CD8-positive, alpha-beta memory T cell (primary cell): ENCODE measurements at regions not wholly inside any gene's neighbourhood (a gene's known extent, or its start where the extent isn't known, plus 50 kb on each side); places are given as distances from the start of the nearest gene placed in this dataset.
"Not testable (repeated sequence)": the region's sequence is repeated elsewhere in the genome, so short reads cannot be mapped to it uniquely, and the experiment has no call there.

Source experiments
- CTCF ChIA-PET: fragments of 350-600 bp; sonication (Branson Sonifier 250); formaldehyde crosslinking; loops from one replicate; lab custom pipeline; 2021; ENCODE audit warnings: antibody characterized with exemption; lab: Charles Lee
- POLR2A ChIA-PET: fragments of 350-600 bp; sonication (Branson Sonifier 250); formaldehyde crosslinking; loops from one replicate; lab custom pipeline; 2021; ENCODE audit warnings: antibody characterized with exemption; lab: Charles Lee
- DNase-seq, 5 donors: peaks; one replicate each; pipeline versions ENCODE4 v3.0.0 to v3.0.0-alpha.2; 2020 to 2022; ENCODE audit warnings: mixed read lengths in 1 of 5
- H3K27ac ChIP-seq: one replicate; pipeline ENCODE4 v1.7.0; 2013; ENCODE audit warnings: low read depth, mild to moderate bottlenecking, low read length, moderate library complexity
- H3K27me3 ChIP-seq: 2 replicates; pipeline ENCODE4 v1.7.0; 2013; ENCODE audit warnings: low read length, mild to moderate bottlenecking; ENCODE audit not compliant: insufficient read depth, poor library complexity, severe bottlenecking
- H3K36me3 ChIP-seq: 2 replicates; pipeline ENCODE4 v1.7.0; 2013; ENCODE audit warnings: mild to moderate bottlenecking, low read length, moderate library complexity; ENCODE audit not compliant: insufficient read depth
- H3K4me1 ChIP-seq: 2 replicates; pipeline ENCODE4 v1.7.0; 2013; ENCODE audit warnings: mild to moderate bottlenecking, low read length, moderate library complexity; ENCODE audit not compliant: insufficient read depth
- H3K4me3 ChIP-seq: 2 replicates; pipeline ENCODE4 v1.7.0; 2013; ENCODE audit warnings: mild to moderate bottlenecking, low read length
- H3K9me3 ChIP-seq: 2 replicates; pipeline ENCODE4 v1.7.0; 2013; ENCODE audit warnings: mild to moderate bottlenecking, low read length
- H3K27ac Mint-ChIP-seq, 8 donors: one replicate each; pipeline ENCODE4 v1.8.0; 2020 to 2021; ENCODE audit warnings: mixed read lengths in 8 of 8, mild to moderate bottlenecking in 6 of 8, inconsistent platforms in 3 of 8, moderate library complexity in 3 of 8
- H3K27me3 Mint-ChIP-seq, 2 donors: one replicate each; pipeline ENCODE4 v1.8.0; 2020 to 2021; ENCODE audit warnings: mixed read lengths in 2 of 2, mild to moderate bottlenecking in 1 of 2, moderate library complexity in 1 of 2
- H3K36me3 Mint-ChIP-seq, 3 donors: one replicate each; pipeline ENCODE4 v1.8.0; 2020 to 2021; ENCODE audit warnings: mixed read lengths in 3 of 3, inconsistent platforms in 1 of 3, mild to moderate bottlenecking in 1 of 3
- H3K4me1 Mint-ChIP-seq, 3 donors: one replicate each; pipeline ENCODE4 v1.8.0; 2020 to 2021; ENCODE audit warnings: mixed read lengths in 3 of 3, inconsistent platforms in 1 of 3, mild to moderate bottlenecking in 1 of 3
- H3K4me3 Mint-ChIP-seq, 7 donors: one replicate each; pipeline ENCODE4 v1.8.0; 2020 to 2021; ENCODE audit warnings: mixed read lengths in 7 of 7, mild to moderate bottlenecking in 6 of 7, moderate library complexity in 4 of 7, inconsistent platforms in 2 of 7
- H3K9me3 Mint-ChIP-seq, 5 donors: one replicate each; pipeline ENCODE4 v1.8.0; 2020 to 2022; ENCODE audit warnings: mixed read lengths in 5 of 5, mild to moderate bottlenecking in 3 of 5, moderate library complexity in 2 of 5, inconsistent platforms in 1 of 5

DNA sequence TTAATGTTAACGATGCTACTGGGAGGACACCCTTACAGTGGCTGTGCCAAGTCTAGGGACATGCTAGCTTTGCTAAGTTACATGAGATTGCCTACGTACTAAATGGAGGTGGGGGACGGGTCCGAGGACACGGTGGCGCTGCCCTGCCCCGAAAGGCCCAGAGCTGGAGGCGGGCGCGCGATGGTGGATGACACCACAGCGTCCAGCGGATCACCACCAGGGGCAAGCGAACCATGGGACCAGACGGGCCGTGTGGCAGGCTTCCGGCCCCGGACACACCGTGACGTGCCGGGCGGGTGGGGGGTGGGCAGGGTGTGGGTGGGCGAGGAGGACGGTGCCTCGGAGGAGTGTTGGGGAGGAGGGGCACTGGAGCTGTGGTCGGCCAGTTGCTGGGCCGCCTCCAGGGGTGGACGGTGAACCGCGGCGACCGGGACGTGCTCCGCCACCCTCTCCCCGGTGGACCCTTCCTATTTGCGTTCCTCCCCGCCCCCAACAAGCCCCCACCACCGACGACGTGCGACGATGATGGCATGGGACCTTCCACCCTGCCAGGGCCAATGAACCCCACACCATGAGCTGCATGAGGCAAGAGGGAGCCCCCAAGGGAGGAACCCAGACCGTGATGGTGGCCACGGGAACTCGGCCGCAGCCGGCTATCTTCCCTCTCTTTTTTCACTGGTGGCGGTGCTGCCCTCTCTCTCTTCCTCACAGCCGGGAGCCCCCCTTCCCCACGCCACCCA, 773.3 kb upstream of the DEFB115 start:
- POLR2A ChIA-PET: no interaction called here
- H3K27me3 ChIP-seq: no peaks in the 10 kb centered on the region

DNA sequence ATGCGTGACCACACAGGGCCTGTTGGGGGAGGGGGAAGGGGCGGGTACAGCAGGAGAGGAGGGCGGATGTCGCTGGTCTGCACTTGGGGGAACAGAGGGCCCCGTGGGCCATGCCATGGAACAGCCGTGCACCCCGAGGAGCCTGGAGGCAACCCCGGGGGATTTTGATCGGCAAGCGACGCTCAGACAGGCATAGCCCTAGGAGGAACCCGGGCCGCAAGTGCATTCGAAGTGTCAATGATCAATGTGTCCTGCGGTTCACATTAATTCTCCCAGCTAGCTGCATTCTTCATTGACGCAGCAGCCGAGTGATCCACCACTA, 772.8 kb upstream of the DEFB115 start:
- Mint-ChIP-seq H3K36me3 (peaks cover 0 to 6% (median 0%) of the 10 kb centered on the region in 3 donors), H3K4me3 (no peak overlapping the region), H3K27me3 (peaks cover 0 to 4% of the 10 kb centered on the region in 2 donors), H3K27ac (no peak overlapping the region), H3K9me3 (peaks cover 8 to 46% (median 36%) of the 10 kb centered on the region in 5 donors), H3K4me1 (no peaks in the 10 kb centered on the region)
- H3K4me3 ChIP-seq: no peak overlapping the region
- H3K36me3 ChIP-seq: no peaks in the 10 kb centered on the region
- H3K9me3 ChIP-seq: no peaks in the 10 kb centered on the region
- CTCF ChIA-PET: no interaction called here
- H3K27ac ChIP-seq: no peak overlapping the region
- no peaks in the 10 kb centered on the region for H3K4me1 ChIP-seq
- H3K27me3 ChIP-seq: no peaks in the 10 kb centered on the region
- no peak for DNase-seq
- POLR2A ChIA-PET: no interaction called here

More for the DNA sequence above, 773.3 kb upstream of the DEFB115 start:
- no peaks in the 10 kb centered on the region for H3K4me1 ChIP-seq
- H3K9me3 Mint-ChIP-seq: peaks cover 8 to 50% (median 38%) of the 10 kb centered on the region in 5 donors
- no peaks in the 10 kb centered on the region for H3K36me3 ChIP-seq
- no peak overlapping the region for H3K4me3 ChIP-seq
- H3K27me3 Mint-ChIP-seq: peaks cover 0 to 4% of the 10 kb centered on the region in 2 donors
- CTCF ChIA-PET: no interaction called here
- H3K27ac Mint-ChIP-seq: no peak overlapping the region
- H3K4me3 Mint-ChIP-seq: no peak overlapping the region
- H3K4me1 Mint-ChIP-seq: no peaks in the 10 kb centered on the region
- H3K9me3 ChIP-seq: no peaks in the 10 kb centered on the region
- H3K27ac ChIP-seq: no peak overlapping the region
- H3K36me3 Mint-ChIP-seq: peaks cover 0 to 6% (median 0%) of the 10 kb centered on the region in 3 donors
- DNase-seq: no peak

DNA sequence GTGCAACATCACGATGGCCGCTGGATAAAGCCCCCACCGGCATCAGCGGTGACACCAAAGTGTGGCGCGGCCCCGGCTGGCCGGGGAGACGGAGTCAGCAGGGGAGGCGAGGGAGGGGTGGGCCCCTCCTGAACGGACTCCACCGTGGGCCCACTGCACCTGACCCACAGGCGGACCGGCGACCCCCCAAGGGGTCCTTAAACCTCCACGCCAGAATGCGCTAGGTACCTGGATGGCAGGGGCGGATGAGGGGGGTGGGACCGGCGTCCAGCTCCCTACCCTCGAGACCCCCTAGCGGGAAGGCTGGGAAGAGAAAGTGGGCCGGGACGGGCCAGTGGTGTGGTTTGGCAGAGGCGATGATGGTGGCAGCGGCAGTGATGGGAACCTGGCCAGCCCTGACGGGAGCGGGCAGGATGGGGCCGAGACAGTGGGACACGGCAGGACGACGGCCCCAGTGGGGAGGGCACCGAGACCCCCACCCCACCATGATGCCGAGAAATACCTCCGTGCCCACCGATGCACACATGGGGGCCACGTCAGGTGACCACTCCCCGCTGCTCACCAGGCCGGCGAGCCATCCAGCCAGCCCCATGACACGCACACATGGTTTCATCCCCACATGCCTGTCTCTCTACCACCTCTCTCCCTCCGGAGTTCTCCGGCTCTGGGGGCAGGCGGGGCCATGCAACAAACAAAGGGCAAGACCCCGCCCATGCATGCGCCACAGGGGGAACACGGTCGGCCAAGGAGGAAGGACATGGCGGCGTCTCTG, 771.9 kb upstream of the DEFB115 start:
- DNase-seq: no peak
- Mint-ChIP-seq H3K9me3 (peaks cover 8 to 41% (median 32%) of the 10 kb centered on the region in 5 donors), H3K27me3 (peaks cover 0 to 4% of the 10 kb centered on the region in 2 donors), H3K4me1 (no peaks in the 10 kb centered on the region), H3K27ac (no peak overlapping the region), H3K36me3 (peaks cover 0 to 6% (median 0%) of the 10 kb centered on the region in 3 donors), H3K4me3 (no peak overlapping the region)
- Histone ChIP-seq H3K4me3 (no peak overlapping the region), H3K27ac (no peak overlapping the region), H3K27me3 (no peaks in the 10 kb centered on the region), H3K9me3 (no peaks in the 10 kb centered on the region), H3K4me1 (no peaks in the 10 kb centered on the region), H3K36me3 (no peaks in the 10 kb centered on the region)
- ChIA-PET CTCF (no interaction called here), POLR2A (no interaction called here)

DNA sequence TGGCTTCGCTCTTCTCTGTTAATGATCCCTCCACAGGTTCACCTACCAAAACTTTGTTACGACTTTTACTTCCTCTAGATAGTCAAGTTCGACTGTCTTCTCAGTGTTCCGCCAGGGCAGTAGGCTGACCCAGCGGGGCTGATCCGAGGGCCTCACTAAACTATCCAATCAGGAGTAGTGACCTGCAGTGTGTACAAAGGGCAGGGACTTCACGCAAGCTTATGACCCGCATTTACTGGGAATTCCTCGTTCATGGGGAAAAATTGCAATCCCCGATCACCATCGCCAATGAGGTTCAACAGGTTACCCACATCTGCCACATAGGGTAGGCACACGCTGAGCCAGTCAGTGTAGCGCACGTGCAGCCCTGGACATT, 771.4 kb upstream of the DEFB115 start:
- Mint-ChIP-seq H3K36me3 (peaks cover 0 to 10% (median 0%) of the 10 kb centered on the region in 3 donors), H3K27me3 (peaks cover 2 to 4% of the 10 kb centered on the region in 2 donors)
- DNase-seq: no peak

DNA sequence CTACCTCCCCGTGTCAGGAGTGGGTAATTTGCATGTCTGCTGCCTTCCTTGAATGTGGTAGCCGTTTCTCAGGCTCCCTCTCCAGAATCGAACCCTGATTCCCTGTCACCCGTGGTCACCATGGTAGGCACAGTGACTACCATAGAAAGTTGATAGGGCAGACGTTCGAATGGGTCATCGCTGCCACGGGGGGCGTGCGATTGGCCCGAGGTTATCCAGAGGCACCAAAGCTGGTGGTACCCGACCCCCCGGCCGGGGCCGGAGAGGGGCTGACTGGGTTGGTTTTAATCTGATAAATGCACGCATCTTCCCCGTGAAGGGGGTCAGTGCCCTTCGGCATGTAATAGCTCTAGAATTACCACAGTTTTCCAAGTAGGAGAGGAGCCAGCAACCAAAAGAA, 770.0 kb upstream of the DEFB115 start:
- H3K27me3 Mint-ChIP-seq, POLR2A ChIA-PET, H3K36me3 Mint-ChIP-seq, H3K9me3 ChIP-seq, H3K4me3 Mint-ChIP-seq, DNase-seq, H3K36me3 ChIP-seq, H3K27me3 ChIP-seq, H3K4me1 ChIP-seq, CTCF ChIA-PET, H3K27ac ChIP-seq, H3K4me3 ChIP-seq, H3K4me1 Mint-ChIP-seq, H3K27ac Mint-ChIP-seq: not testable (repeated sequence)
- H3K9me3 Mint-ChIP-seq: peaks cover 8 to 40% (median 36%) of the 10 kb centered on the region in 5 donors

More for the DNA sequence above, 771.4 kb upstream of the DEFB115 start:
- H3K9me3 Mint-ChIP-seq: peaks cover 8 to 41% (median 35%) of the 10 kb centered on the region in 5 donors
- Histone ChIP-seq H3K36me3 (no peaks in the 10 kb centered on the region), H3K4me3 (no peak overlapping the region), H3K27me3 (no peaks in the 10 kb centered on the region), H3K27ac (no peak overlapping the region), H3K9me3 (no peaks in the 10 kb centered on the region), H3K4me1 (no peaks in the 10 kb centered on the region)
- ChIA-PET POLR2A (no interaction called here), CTCF (no interaction called here)
- no peak overlapping the region for H3K27ac Mint-ChIP-seq
- H3K4me1 Mint-ChIP-seq: no peaks in the 10 kb centered on the region
- H3K4me3 Mint-ChIP-seq: no peak overlapping the region

DNA sequence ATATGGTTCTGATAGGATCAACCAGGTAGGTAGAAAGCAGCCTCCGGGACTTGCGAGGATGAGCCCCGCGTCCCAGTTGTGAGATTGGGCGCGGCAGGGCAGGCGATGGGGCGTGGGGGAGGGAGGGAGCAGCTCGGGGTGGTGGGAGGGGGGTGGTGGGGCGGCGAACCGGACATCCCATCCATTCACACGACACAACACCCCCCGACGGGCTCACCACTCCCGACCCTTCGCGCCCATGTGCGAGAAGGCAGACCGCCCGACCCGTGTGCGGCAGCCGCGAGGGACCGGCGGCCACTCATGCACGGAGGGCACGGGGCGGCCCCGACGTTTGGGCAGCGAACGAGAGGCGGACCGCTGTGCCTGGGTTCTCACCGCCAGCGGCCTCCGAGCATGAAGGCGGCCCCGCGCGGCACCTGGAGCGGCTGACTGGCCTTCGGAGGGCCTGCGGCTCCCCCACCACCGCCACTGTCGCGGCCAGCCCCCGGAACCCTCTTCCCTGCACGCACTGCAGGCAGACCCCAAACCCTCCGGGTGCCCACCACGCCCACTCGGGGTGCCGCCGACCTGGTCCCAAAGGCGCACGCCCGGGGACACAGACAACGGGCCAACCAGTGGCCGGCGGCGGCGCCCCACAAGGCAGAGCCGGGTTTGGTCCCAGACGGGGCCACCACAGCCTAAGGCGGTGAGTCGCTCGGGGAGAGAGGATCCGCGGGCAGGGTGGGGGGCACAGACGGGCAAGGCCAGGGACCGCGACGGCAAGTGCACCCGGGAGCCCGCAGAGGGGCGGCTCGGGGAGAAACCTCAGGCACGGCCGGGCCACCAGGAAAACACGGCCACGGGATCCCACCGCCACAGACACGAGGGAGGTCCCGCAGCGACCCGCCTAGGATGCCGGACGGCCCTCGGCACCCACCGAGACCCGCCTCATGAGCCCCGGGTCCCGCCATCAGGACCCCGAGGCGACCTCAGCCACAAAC, 769.2 kb upstream of the DEFB115 start:
- H3K27me3 Mint-ChIP-seq: peaks cover 4% of the 10 kb centered on the region in 2 donors
- peaks cover 0 to 5% (median 0%) of the 10 kb centered on the region in 3 donors for H3K36me3 Mint-ChIP-seq
- Histone ChIP-seq H3K4me1 (no peaks in the 10 kb centered on the region), H3K27me3 (no peaks in the 10 kb centered on the region), H3K4me3 (no peak overlapping the region), H3K9me3 (no peaks in the 10 kb centered on the region), H3K27ac (no peak overlapping the region), H3K36me3 (no peaks in the 10 kb centered on the region)
- POLR2A ChIA-PET: no interaction called here
- no peaks in the 10 kb centered on the region for H3K4me1 Mint-ChIP-seq
- CTCF ChIA-PET: no interaction called here
- no peak overlapping the region for H3K4me3 Mint-ChIP-seq
- H3K9me3 Mint-ChIP-seq: peaks cover 8 to 38% (median 36%) of the 10 kb centered on the region in 5 donors
- DNase-seq: no peak
- no peak overlapping the region for H3K27ac Mint-ChIP-seq

DNA sequence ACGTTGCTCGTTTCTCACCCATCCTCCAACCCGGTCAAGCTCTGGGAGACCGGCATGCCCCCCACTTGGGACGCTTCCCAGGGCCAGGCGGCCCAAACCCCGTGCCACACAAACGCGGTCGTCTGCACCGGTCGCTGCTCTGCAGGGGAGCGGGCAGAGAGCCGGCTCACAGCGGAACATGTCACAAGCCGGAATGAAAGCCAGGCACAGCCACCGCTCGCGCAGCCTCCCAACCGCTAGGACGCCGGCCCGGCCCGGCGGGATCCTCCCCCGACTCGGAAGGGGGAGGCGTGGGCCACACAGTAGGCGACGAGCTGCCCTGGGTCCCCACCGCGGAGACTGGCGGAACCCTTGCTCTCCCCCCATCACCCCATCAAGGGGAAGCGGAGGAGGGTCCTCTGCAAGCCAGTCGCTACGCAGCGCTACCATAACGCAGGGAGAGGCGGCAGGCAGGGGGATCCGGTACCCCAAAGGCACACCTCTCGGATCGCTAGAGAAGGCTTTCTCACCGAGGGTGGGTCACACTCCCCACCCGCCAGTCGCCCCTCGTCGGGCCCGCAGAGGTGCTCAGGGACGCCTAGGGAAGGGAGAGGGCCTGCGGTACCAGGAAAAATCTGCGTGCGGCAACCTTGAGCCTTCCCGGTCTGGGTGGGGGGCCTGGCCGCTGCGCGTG, 768.4 kb upstream of the DEFB115 start:
- Mint-ChIP-seq H3K27me3 (peaks cover 4% of the 10 kb centered on the region in 2 donors), H3K9me3 (peaks cover 3 to 34% (median 31%) of the 10 kb centered on the region in 5 donors), H3K4me1 (no peaks in the 10 kb centered on the region), H3K4me3 (no peak overlapping the region), H3K36me3 (peaks cover 0 to 5% (median 0%) of the 10 kb centered on the region in 3 donors), H3K27ac (no peak overlapping the region)
- H3K9me3 ChIP-seq: no peaks in the 10 kb centered on the region
- ChIA-PET POLR2A (no interaction called here), CTCF (no interaction called here)
- H3K27ac ChIP-seq: no peak overlapping the region
- no peaks in the 10 kb centered on the region for H3K4me1 ChIP-seq
- H3K36me3 ChIP-seq: no peaks in the 10 kb centered on the region
- DNase-seq: no peak
- no peak overlapping the region for H3K4me3 ChIP-seq
- H3K27me3 ChIP-seq: no peaks in the 10 kb centered on the region
